ENCODE measurements at regions not wholly inside any gene's neighbourhood (a gene's known extent, or its start where the extent isn't known, plus 50 kb on each side); places are given as distances from the start of the nearest gene placed in this dataset.
A peak's percentile ranks its signal among the peaks of the same experiment; 100 is the strongest.

- DNase-seq (peak in 1 of 3 donors; percentile 12), ATAC-seq (no peak)
- no peak for TF ChIP-seq POLR2A (IDR thresholded peaks at IDR 0.05)
- TF ChIP-seq, protein P1, sequence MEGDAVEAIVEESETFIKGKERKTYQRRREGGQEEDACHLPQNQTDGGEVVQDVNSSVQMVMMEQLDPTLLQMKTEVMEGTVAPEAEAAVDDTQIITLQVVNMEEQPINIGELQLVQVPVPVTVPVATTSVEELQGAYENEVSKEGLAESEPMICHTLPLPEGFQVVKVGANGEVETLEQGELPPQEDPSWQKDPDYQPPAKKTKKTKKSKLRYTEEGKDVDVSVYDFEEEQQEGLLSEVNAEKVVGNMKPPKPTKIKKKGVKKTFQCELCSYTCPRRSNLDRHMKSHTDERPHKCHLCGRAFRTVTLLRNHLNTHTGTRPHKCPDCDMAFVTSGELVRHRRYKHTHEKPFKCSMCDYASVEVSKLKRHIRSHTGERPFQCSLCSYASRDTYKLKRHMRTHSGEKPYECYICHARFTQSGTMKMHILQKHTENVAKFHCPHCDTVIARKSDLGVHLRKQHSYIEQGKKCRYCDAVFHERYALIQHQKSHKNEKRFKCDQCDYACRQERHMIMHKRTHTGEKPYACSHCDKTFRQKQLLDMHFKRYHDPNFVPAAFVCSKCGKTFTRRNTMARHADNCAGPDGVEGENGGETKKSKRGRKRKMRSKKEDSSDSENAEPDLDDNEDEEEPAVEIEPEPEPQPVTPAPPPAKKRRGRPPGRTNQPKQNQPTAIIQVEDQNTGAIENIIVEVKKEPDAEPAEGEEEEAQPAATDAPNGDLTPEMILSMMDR (IDR thresholded peaks at IDR 0.05), result no peak
- Histone ChIP-seq H3K9me3 (no peaks in the 10 kb centered on the region), H3K4me3 (no peak overlapping the region), H3K36me3 (no peaks in the 10 kb centered on the region), H3K27me3 (no peaks in the 10 kb centered on the region), H3K27ac (no peak overlapping the region), H3K4me1 (peaks cover 0 to 4% (median 0%) of the 10 kb centered on the region in 4 donors)
- intact Hi-C loops (cut with DNase I), result no loop called here
- no CpG with 5 or more reads among the region's 3 CpGs for WGBS (ENCODE audit: insufficient coverage, low coverage, low lambda C conversion rate, missing lambda C conversion rate)
These were observed 50.0 kb upstream of the SLC19A1 start for GRCh38 chr21:45592208-45592619.

DNA sequence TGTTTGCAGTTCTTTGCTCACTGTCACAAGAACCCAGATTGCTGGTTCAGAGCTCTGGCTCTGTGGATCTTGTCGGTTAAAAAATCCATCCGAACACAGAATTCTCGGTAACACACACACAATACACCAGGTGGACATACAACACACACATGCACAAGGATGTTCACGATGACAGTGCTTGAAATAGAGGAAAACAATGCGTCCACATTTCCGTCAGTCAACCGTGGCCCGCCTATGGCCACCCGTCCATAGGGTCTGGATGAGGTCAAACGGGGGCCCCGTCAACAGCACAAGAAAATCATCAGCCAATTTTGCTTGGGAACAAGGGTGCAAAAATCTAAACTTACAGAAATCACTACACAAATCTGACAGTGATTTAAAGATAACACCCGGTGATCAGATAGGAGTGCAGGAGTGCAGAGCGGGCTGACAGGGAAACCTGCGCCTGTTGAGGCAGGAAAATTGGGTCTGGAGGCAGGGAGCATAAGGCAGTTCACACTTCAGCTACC is 50.4 kb upstream of the SLC19A1 start:
- no peak for ATAC-seq
- no peak for TF ChIP-seq POLR2A (IDR thresholded peaks at IDR 0.05)
- TF ChIP-seq, protein P1 (IDR thresholded peaks at IDR 0.05), result no peak
- peak in 1 of 3 donors; percentile 14 for DNase-seq
- H3K36me3 ChIP-seq, result no peaks in the 10 kb centered on the region
- intact Hi-C loops (cut with DNase I), result no loop called here
- no peaks in the 10 kb centered on the region for H3K27me3 ChIP-seq
- H3K4me1 ChIP-seq, result peaks cover 0 to 4% (median 0%) of the 10 kb centered on the region in 4 donors
- H3K4me3 ChIP-seq, result no peak overlapping the region
- H3K27ac ChIP-seq, result no peak overlapping the region
- WGBS (ENCODE audit: insufficient coverage, low coverage, low lambda C conversion rate, missing lambda C conversion rate), result 71% methylated on average over 10 of the region's 14 CpGs
- H3K9me3 ChIP-seq, result no peaks in the 10 kb centered on the region

GRCh38 chr21:45593162-45594022 is 50.1 kb upstream of the PCBP3 start:
- no peak for ATAC-seq
- Histone ChIP-seq H3K9me3 (no peaks in the 10 kb centered on the region), H3K4me3 (no peak overlapping the region), H3K27ac (no peak overlapping the region), H3K27me3 (no peaks in the 10 kb centered on the region), H3K36me3 (no peaks in the 10 kb centered on the region), H3K4me1 (peaks cover 0 to 4% (median 0%) of the 10 kb centered on the region in 4 donors)
- DNase-seq, result peak in 1 of 3 donors; percentile 30
- intact Hi-C loops (cut with DNase I), result no loop called here
- WGBS (ENCODE audit: insufficient coverage, low coverage, low lambda C conversion rate, missing lambda C conversion rate), result 71% methylated on average over 18 of the region's 26 CpGs
- TF ChIP-seq, protein P1 (IDR thresholded peaks at IDR 0.05), result no peak
- TF ChIP-seq POLR2A (IDR thresholded peaks at IDR 0.05), result no peak

Measured in right lobe of liver (tissue), 6 donors.